Kidney glomerular epithelial cell (primary cell): ENCODE measurements at regions not wholly inside any gene's neighbourhood (a gene's known extent, or its start where the extent isn't known, plus 50 kb on each side); places are given as distances from the start of the nearest gene placed in this dataset.
A peak's percentile ranks its signal among the peaks of the same experiment; 100 is the strongest.

ENCODE experiments used
- DNase-seq: peaks from one replicate; lab custom pipeline; 2025; lab: John Stamatoyannopoulos, UW

DNA sequence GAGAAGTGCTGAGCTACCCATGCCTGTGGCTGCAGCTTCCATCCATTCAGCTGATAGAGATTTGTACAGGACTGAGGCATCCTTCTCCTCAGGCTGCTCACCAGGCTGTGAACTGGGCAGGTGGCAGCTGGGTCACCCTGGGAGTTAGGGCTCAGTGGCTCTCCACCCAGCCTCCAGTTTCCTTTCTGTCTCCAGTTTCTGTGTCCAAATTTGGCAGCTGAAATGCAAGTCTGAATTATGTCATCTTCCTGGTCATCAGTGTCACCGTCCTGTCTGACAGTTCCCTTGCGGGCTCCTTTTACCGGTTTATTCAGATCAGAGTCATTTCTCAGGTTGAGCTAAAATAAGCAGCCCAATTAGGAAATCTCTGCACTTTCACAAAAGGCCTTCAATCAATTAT is 93.3 kb downstream of the EDN1 start:
- no peak for DNase-seq

- no peak for DNase-seq
Observed at GRCh38 chr6:12384357-12384912, 94.3 kb downstream of the EDN1 start.

- DNase-seq = no peak
Observed at GRCh38 chr6:12385316-12385715, 95.2 kb downstream of the EDN1 start.

DNA sequence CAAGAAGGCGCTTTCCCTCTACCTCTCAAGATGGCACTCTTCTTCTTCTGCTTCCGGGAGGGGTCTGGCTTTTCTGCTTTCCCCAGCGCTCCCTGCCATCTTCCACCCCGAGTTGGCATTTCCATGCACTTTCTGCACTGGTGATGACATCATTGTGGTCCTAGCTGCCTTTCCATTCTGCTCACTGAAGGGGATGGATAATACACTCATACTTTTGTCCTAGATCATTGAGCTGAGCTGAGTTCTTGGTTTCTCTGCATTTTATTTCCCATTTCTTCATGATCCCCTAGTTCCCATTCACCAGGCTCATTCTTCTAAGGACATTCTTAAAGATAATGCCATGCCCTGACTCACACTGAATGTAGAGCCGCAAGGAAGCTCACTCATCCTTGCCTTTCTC is 96.7 kb downstream of the EDN1 start:
- peak; percentile 16 for DNase-seq

- DNase-seq = no peak
Observed at GRCh38 chr6:12391472-12391871, 101.3 kb downstream of the EDN1 start.

DNA sequence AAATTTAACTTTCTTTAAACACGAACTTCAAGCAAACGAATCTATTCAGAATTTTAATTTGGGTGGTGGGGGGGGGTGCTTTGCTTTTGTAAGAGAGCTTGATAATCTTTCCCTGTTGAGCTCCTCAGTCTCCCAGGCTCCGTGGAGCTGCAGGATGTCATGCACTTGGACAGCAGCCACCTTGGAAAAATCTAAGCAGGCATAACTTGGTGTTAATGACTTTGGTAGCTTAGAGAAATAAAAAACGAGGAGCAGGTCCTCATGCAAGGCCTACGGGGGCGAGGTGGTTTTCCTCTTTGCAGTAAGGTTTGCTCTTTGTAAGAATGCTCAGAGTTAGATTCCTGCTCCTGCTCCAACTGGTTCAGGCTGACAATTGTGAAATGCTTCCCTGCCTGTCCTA is 102.3 kb downstream of the EDN1 start:
- no peak for DNase-seq

- DNase-seq = no peak
Observed at GRCh38 chr6:12393100-12393499, 102.9 kb downstream of the EDN1 start.

GRCh38 chr6:12394170-12394569 is 104.0 kb downstream of the EDN1 start:
- DNase-seq = no peak

DNA sequence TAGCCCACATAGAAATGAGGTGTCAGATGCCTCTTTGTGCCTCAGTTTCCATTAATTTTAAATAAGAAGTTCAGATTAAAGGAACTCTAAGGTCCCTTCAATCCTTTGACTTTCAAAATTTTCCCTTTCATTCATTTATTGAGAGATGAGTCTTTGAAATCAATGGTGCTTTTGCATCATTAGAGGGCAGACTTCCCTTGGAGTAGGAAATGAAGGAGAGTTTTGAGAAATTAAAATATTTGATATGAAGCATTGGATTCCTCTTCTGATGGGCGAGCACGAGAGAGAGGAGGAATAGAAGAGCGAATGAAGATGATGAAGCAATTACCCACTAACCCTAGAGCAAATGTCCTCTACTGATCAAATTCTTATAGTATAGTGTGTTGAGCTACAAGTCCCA is 105.7 kb downstream of the EDN1 start:
- DNase-seq = no peak

- no peak for DNase-seq
Observed at GRCh38 chr6:12401200-12401599, 111.0 kb downstream of the EDN1 start.

GRCh38 chr6:12403201-12403826 is 113.2 kb downstream of the EDN1 start:
- DNase-seq = no peak

DNA sequence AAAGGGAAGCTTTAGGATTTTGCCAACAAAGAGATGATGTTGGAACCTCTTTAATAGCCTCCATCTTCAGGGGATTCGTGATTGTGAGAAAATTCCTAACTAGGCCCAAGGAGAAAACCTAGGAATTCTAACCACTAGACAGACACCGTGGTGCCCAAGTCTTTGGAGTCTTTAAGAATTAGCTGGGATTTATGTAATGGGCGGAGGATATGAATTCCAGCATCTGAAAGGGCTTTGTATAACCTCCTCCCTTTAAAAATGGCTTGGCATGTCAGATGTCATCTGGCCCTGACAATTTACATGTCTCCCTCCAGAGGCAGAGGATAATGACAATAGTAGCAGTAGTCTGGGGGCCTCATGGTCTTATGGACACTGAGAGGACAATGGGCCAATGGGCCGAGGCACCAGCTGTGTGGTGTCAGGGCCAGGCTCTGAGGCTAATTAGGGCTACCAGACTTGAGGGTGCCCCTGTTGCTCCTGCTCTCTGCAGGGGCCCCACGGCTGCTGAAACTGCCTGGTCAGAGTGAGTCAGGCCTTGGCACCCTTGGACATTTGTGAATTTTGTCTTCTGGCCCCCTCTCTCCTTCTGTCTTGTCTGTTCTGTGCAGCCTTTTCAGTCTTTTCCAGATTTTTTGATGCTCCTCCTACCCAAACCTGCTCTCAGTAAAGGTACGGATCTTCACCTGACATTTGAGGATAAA is 113.9 kb downstream of the EDN1 start:
- DNase-seq = no peak

DNA sequence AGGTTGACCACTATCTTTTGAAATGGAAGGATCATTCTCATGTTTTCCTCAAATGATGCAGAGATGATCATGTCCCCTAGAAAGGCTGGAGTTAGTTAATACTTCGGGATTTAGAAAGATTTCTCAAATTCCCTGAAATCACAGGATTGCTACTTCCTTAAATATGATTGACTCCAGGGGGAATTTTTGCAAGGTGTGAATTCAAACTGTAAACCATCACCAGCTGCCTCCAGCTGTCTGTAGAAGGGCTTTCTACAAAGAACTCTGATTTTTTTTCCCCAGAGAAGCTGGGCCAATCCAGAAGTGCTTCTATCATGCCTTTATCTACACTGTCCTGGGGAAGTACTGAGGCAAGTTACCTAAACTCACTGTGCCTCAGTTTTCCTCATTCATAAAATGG is 114.5 kb downstream of the EDN1 start:
- no peak for DNase-seq

GRCh38 chr6:12408752-12409151 is 118.6 kb downstream of the EDN1 start:
- DNase-seq = no peak

DNA sequence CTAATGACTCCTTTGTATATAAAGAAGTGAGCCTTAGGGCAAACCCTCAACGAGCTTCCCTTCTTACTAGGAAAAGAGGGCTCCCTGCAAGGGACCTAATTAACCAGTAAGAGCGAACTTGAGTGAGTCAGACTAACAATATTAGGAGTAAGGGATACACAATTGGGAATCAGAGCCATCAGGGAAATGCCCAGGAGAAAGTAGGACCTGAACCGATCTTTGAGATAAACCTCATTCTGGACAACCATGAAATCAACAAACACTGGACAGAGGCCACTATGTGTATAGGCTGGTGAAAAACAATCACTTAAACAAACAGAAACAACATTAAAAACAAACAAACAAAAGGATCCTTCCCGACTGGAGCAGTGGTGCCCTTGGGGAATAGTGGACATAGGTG is 120.8 kb downstream of the EDN1 start:
- DNase-seq = no peak

- DNase-seq = no peak
Observed at GRCh38 chr6:12414096-12414675, 124.0 kb downstream of the EDN1 start.

GRCh38 chr6:12415980-12416598 is 125.9 kb downstream of the EDN1 start:
- DNase-seq = no peak

- DNase-seq = no peak
Observed at GRCh38 chr6:12417191-12417590, 127.0 kb downstream of the EDN1 start.

- DNase-seq = no peak
Observed at GRCh38 chr6:12418946-12419345, 128.8 kb downstream of the EDN1 start.

- peak; percentile 20 for DNase-seq
Observed at GRCh38 chr6:12419631-12420272, 129.6 kb downstream of the EDN1 start.

DNA sequence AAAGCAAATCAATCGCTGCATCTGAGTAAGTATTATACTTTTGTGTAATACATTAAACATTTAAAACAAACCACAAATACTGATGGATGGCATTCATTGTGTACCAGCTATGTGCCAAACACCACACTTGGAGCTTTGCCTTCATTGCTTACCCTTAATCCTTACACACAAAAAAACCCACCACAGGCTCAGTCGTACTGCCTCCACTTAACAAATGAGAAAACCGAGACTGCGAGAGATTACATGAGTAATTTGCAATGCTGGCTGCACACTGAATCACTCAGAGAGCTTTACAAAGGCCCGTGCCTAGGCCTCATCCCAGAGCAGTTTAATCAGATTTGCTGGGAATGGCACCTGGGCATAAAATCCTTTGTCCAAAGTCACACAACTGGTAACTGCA is 130.5 kb downstream of the EDN1 start:
- DNase-seq = peak; percentile 43

GRCh38 chr6:12421596-12421995 is 131.4 kb downstream of the EDN1 start:
- no peak for DNase-seq
